Heart left ventricle (tissue), 16 donors: ENCODE measurements at regions not wholly inside any gene's neighbourhood (a gene's known extent, or its start where the extent isn't known, plus 50 kb on each side); places are given as distances from the start of the nearest gene placed in this dataset.

ENCODE experiments used
- ATAC-seq, 4 donors: fragments of 200-7000 bp; cut with Tn5 transposase; one replicate each; pipeline ENCODE4 v1.9.1; 2020 to 2022; ENCODE audit warnings: moderate library complexity in 4 of 4, mild to moderate bottlenecking in 3 of 4, moderate number of reproducible peaks in 1 of 4
- DNase-seq, 5 donors: peaks; one replicate each; pipeline ENCODE4 v3.0.0-alpha.2; 2020
- H3K27ac ChIP-seq, 12 donors: fragments of 200-600 bp; sonication (generic) in 4 of 12; one replicate each; pipeline versions ENCODE4 v1.5.0 to v1.8.0; 2016 to 2022; ENCODE audit warnings: mild to moderate bottlenecking in 2 of 12
- H3K27me3 ChIP-seq, 9 donors: fragments of 200-600 bp; sonication (generic) in 2 of 9; one replicate each; pipeline versions ENCODE4 v1.5.1 to v1.8.0; 2016 to 2022; ENCODE audit warnings: mild to moderate bottlenecking in 3 of 9
- H3K36me3 ChIP-seq, 9 donors: fragments of 200-600 bp; sonication (generic) in 2 of 9; one replicate each; pipeline versions ENCODE4 v1.5.0 to v1.8.0; 2018 to 2022; ENCODE audit warnings: mild to moderate bottlenecking in 2 of 9
- H3K4me1 ChIP-seq, 12 donors: fragments of 200-600 bp; sonication (generic) in 4 of 12; one replicate each; pipeline versions ENCODE4 v1.5.0 to v1.8.0; 2016 to 2022; ENCODE audit warnings: mild to moderate bottlenecking in 3 of 12
- H3K4me3 ChIP-seq, 12 donors: fragments of 200-600 bp; sonication (generic) in 4 of 12; one replicate each; pipeline versions ENCODE4 v1.5.0 to v1.8.0; 2017 to 2022; ENCODE audit warnings: mild to moderate bottlenecking in 9 of 12, moderate library complexity in 4 of 12
- H3K9me3 ChIP-seq, 12 donors: fragments of 200-600 bp; sonication (generic) in 4 of 12; one replicate each; pipeline versions ENCODE4 v1.5.0 to v1.8.0; 2016 to 2022; ENCODE audit warnings: mild to moderate bottlenecking in 1 of 12
- CTCF ChIP-seq, 12 donors: fragments of 200-600 bp; sonication (generic) in 4 of 12; IDR thresholded peaks; one replicate each; pipeline versions ENCODE4 v1.5.0 to v1.8.0; 2018 to 2022; ENCODE audit warnings: antibody characterized with exemption in 12 of 12, mild to moderate bottlenecking in 5 of 12
- POLR2A ChIP-seq, 2 donors: fragments of 450-650 bp; IDR thresholded peaks; one replicate each; pipeline ENCODE4 v1.6.1; 2017; ENCODE audit warnings: antibody characterized with exemption in 2 of 2, mild to moderate bottlenecking in 2 of 2, moderate library complexity in 2 of 2
- WGBS, 4 donors: extraction: QIAGEN DNeasy Blood & Tissue Kit in 2 of 4; methylation state at CpG; one replicate each; pipeline versions ENCODE4 v1.1.5 to v1.1.7; 2013 to 2018; 5-methylcytosine and 5-hydroxymethylcytosine counted together
- intact Hi-C, 10 donors: fragments of 100-400 bp; cut with DNase I; formaldehyde crosslinking; loops; one replicate each; pipeline versions ENCODE4 v1.11.1 to v1.14.2; 2022
- donor health status: ischemic (EF 13 %, LVEDD 7.1; RV severe dilation, severe dysfunction).
- donor health status: healthy with polysubstance abuse.
- donor health status: DM: no; HTN: yes; CAD: no.
- donor health status: DM: no; HTN: no; CAD: no.
- donor health status: ischemic (EF 25% LVEDD 6.9; RV normal size, moderate dysfunction).
- donor health status: ischemic (EF 25% LVEDD 5.7; RV mildly dilated, moderate dysfunction).
- donor health status: healthy.
- donor health status: DM: yes; HTN: yes; CAD: no.
- donor health status: ischemic (EF 35%, LVEDD 5.7; RV mildly dilated, moderate dysfunction).
- donor health status: nonischemic (EF 11% LVEDD 7.7; RV severe dilation, severe dysfunction).
- donor health status: DM: yes; HTN: yes; CAD: no.
- donor health status: PGD.
- donor health status: ischemic (EF 29% LVEDD 5.4; RV normal size, mild dysfunction).
- donor health status: nonischemic (EF 23%, LVEDD 6.1; RV moderate dilation, normal function).

GRCh38 chrX:51437521-51437920, 58.9 kb downstream of the NUDT11 start:
- Histone ChIP-seq H3K36me3 (no peaks in the 10 kb centered on the region), H3K4me1 (no peaks in the 10 kb centered on the region), H3K9me3 (no peaks in the 10 kb centered on the region), H3K27me3 (peaks cover 0 to 32% (median 0%) of the 10 kb centered on the region in 9 donors), H3K4me3 (no peak overlapping the region), H3K27ac (no peak overlapping the region)
- DNase-seq (no peak), ATAC-seq (no peak)
- WGBS, 4 donors = 78 to 86% (median 80%) methylated on average over 1 of the region's 1 CpG
- intact Hi-C loops = no loop called here
- TF ChIP-seq POLR2A (IDR thresholded peaks at IDR 0.05) (no peak), CTCF (IDR thresholded peaks at IDR 0.05) (no peak)

GRCh38 chrX:51435101-51435500, 61.3 kb downstream of the NUDT11 start:
- DNase-seq (no peak), ATAC-seq (no peak)
- Histone ChIP-seq H3K9me3 (no peaks in the 10 kb centered on the region), H3K27me3 (peaks cover 0 to 32% (median 0%) of the 10 kb centered on the region in 9 donors), H3K4me1 (no peaks in the 10 kb centered on the region), H3K4me3 (no peak overlapping the region), H3K36me3 (no peaks in the 10 kb centered on the region), H3K27ac (no peak overlapping the region)
- WGBS, 4 donors = 30 to 58% (median 48%) methylated on average over 1 of the region's 1 CpG
- intact Hi-C loops = no loop called here
- no peak for TF ChIP-seq CTCF (IDR thresholded peaks at IDR 0.05)
- no peak for TF ChIP-seq POLR2A (IDR thresholded peaks at IDR 0.05)

GRCh38 chrX:51421972-51422597, 74.3 kb downstream of the NUDT11 start:
- DNase-seq (no peak), ATAC-seq (no peak)
- 43 to 52% (median 47%) methylated on average over 4 of the region's 4 CpGs for WGBS, 4 donors
- Histone ChIP-seq H3K27ac (no peak overlapping the region), H3K27me3 (peaks cover 0 to 29% (median 0%) of the 10 kb centered on the region in 9 donors), H3K4me3 (no peak overlapping the region), H3K36me3 (no peaks in the 10 kb centered on the region), H3K4me1 (no peaks in the 10 kb centered on the region), H3K9me3 (no peaks in the 10 kb centered on the region)
- intact Hi-C loops = loop anchor here in 8 of 10 donors (2.0 to 10.0 kb wide), 4 partner anchors 85 to 730 kb away; no protein-coding TSS in a partner anchor
- TF ChIP-seq CTCF (IDR thresholded peaks at IDR 0.05) (no peak), POLR2A (IDR thresholded peaks at IDR 0.05) (no peak)

GRCh38 chrX:51420610-51421009, 75.8 kb downstream of the NUDT11 start:
- ATAC-seq (no peak), DNase-seq (no peak)
- H3K4me1 ChIP-seq = no peaks in the 10 kb centered on the region
- peaks cover 0 to 35% (median 0%) of the 10 kb centered on the region in 9 donors for H3K27me3 ChIP-seq
- no peak for TF ChIP-seq POLR2A (IDR thresholded peaks at IDR 0.05)
- peak; percentile 35 to 82 (median 58) for TF ChIP-seq CTCF (IDR thresholded peaks at IDR 0.05)
- H3K4me3 ChIP-seq = no peak overlapping the region
- no peaks in the 10 kb centered on the region for H3K36me3 ChIP-seq
- no peaks in the 10 kb centered on the region for H3K9me3 ChIP-seq
- no peak overlapping the region for H3K27ac ChIP-seq
- intact Hi-C loops = loop anchor here in 8 of 10 donors (2.0 to 10.0 kb wide), 4 partner anchors 83 to 728 kb away; no protein-coding TSS in a partner anchor
- WGBS, 4 donors = 3 to 6% (median 4%) methylated on average over 5 of the region's 5 CpGs
